ENCODE measurements at regions not wholly inside any gene's neighbourhood (a gene's known extent, or its start where the extent isn't known, plus 50 kb on each side); places are given as distances from the start of the nearest gene placed in this dataset.

DNA sequence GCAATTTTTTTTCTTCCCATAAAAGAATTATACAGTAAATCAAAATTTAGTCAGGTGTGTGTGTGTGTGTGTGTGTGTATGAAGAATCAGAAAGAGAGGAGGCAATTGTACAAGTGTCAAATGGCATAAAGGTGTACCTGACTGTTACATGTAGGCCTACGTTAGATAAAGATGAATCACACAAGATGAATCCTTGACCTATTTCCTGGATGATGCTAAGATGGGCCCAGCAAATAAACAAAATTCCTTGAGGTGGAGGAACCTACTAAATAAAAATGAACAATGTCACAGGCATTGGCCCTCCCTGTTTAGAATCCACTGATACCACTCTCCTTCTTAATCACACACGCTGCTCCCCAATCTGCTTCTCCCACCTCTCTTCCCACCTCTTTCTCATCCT, 79.7 kb upstream of the LRATD1 start (continued):
- no peak for TF ChIP-seq REST (IDR thresholded peaks at IDR 0.05; ENCODE audit: borderline replicate concordance in 1 of 2, low read depth in 1 of 2, low read length in 2 of 2)
- TF ChIP-seq NFIB (CRISPR knock-in tag; IDR thresholded peaks at IDR 0.05; ENCODE audit: borderline replicate concordance): no peak
- no peak for TF ChIP-seq NFAT5 (CRISPR knock-in tag; IDR thresholded peaks at IDR 0.05)
- no peak for TF ChIP-seq ZNF761 (CRISPR knock-in tag; conservative IDR thresholded peaks at IDR 0.05)
- no peak for TF ChIP-seq ZNF644 (CRISPR knock-in tag; IDR thresholded peaks at IDR 0.05; ENCODE audit: low read depth)
- TF ChIP-seq NR2F2 (IDR thresholded peaks at IDR 0.05; ENCODE audit: borderline replicate concordance, low read depth): no peak
- no peak for TF ChIP-seq ZNF788 (CRISPR knock-in tag; IDR thresholded peaks at IDR 0.05; ENCODE audit: borderline replicate concordance)

All from HepG2 (cell line).